GM19324 (cell line): ENCODE measurements at regions not wholly inside any gene's neighbourhood (a gene's known extent, or its start where the extent isn't known, plus 50 kb on each side); places are given as distances from the start of the nearest gene placed in this dataset.
"Not testable (repeated sequence)": the region's sequence is repeated elsewhere in the genome, so short reads cannot be mapped to it uniquely, and the experiment has no call there.

ENCODE experiments used
- ATAC-seq: cut with Tn5 transposase; IDR thresholded peaks from one replicate; pipeline ENCODE4 v1.9.1; 2021; ENCODE audit warnings: mild to moderate bottlenecking, moderate library complexity; ENCODE audit not compliant: unreplicated experiment, low FRiP score

DNA sequence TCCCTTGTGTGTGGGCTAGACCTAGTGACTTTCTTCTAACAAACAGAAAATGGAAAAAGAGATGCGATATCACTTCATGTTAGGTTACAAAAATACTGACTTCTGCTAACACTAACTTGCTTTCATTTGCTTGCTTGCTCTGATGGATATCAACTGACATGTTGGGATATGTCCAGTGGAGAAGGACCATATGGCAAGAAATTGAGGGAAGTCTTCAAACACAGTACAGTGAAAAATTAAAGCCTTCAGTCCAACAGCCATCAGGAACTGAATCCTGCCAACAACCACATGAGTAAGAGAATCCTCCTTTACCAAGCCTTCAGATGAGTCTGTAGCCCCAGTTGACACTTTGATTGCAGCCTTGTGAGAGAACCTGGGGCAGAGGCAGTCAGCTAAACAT lies 143.9 kb downstream of the MAIP1 start:
- ATAC-seq = no peak

GRCh38 chr2:200100027-200100426 lies 144.6 kb downstream of the MAIP1 start:
- no peak for ATAC-seq

DNA sequence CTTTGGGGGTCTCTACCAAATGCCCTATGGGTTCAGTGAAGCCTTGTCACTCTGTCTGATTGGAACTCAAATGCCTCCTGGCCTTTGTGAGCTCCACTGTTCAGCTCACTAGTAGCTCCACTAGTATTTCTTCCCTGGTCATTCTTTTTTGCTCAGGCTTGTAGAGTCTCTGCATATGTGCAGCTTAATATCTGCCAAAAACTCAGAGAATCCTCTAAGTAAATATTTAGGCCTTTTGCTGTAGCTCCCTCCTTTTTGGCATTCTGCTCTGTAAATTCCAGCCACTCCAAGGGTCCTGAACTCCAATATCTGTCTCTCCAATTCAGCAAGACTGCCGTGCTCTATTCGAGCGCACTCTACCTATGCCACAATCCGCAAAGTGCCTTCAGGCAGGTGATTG lies 146.5 kb downstream of the MAIP1 start:
- no peak for ATAC-seq

- ATAC-seq = no peak
Observed at GRCh38 chr2:200102971-200103370, 147.6 kb downstream of the MAIP1 start.

DNA sequence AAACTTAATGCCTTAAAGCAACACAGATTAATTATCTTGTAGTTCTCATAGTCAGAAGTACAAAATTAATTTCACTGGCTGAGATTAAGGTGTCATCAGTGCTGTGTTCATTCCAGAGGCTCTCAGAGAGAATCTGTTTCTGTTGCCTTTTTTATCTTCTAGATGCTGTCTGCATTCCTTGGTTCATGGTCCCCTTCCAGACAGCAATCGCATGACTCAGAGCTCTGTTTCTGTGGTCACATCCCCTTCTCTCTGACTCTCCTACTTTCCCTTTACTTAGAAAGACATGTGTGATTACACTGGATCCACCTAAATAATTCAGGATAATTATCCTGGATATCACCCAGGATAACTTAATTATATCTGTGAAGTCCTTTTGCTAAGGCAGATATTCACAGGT lies 148.6 kb downstream of the MAIP1 start:
- ATAC-seq = no peak

GRCh38 chr2:200107514-200108217 lies 152.3 kb downstream of the MAIP1 start:
- no peak for ATAC-seq

- no peak for ATAC-seq
Observed at GRCh38 chr2:200109421-200109820, 154.0 kb downstream of the MAIP1 start.

GRCh38 chr2:200110381-200110780 lies 155.0 kb downstream of the MAIP1 start:
- ATAC-seq = no peak

GRCh38 chr2:200113016-200113799 lies 157.8 kb downstream of the MAIP1 start:
- ATAC-seq = not testable (repeated sequence)

GRCh38 chr2:200119236-200119635 lies 163.9 kb downstream of the MAIP1 start:
- ATAC-seq = no peak

DNA sequence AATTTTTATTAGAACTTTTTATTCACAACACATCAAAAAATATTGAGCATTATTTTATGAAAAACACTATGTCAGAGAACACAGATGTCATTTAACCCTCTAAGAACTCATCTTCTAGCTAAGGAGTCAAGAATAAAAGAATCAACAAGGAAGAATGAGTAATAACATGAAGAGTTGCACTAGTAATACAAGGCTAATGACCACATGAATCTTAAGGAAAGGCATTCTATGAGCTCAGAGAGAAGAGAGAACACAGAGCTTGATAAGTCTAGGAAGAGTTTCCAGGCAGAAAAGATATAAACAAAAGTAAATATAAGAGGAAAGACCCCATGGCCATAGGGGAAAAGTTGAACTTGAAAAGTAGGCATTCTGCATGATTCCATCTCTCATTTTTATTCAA lies 166.5 kb downstream of the MAIP1 start:
- ATAC-seq = no peak

DNA sequence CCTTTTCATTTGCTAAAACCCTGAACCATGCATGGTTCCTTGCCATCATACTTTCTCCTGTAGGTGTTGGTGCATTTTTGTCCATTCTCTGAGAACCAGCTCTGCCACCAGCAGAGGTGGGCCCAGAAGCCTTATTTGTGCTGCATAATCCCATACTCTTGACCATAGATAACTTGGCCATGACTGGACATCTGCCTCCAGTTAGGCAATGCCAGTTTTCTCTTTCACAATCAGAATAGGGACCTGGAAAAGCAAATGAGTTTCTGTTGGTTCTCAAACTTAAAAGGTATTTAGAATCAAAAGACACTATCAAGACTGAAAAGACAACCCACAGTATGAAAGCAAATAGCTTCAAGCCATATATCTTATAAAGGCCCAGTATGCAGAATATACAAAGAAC lies 167.3 kb downstream of the MAIP1 start:
- ATAC-seq = no peak

DNA sequence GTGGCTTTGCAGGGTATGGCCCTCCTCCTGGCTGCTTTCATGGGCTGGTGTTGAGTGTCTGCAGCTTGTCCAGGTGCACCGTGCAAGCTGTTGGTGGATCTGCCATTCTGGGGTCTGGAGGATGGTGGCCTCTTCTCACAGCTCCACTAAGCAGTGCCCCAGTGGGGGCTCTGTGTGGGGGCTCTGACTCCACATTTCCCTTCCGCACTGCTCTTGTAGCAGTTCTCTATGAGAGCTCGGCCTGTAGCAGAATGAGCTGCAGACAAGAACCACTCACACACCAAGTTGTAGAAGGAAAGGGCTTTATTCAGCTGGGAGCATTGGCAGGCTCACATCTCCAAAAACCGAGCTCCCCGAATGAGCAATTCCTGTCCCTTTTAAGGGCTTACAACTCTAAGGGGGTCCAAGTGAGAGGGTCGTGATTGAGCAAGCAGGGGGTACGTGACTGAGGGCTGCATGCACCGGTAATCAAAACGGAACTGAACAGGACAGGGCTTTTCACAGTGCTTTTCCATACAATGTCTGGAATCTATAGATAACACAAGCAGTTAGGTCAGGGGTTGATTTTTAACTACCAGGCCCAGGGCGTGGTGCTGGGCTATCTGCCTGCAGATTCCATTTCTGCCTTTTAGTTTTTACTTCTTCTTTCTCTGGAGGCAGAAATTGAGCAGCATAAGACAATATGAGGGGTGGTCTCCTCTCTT lies 169.4 kb downstream of the MAIP1 start:
- not testable (repeated sequence) for ATAC-seq

DNA sequence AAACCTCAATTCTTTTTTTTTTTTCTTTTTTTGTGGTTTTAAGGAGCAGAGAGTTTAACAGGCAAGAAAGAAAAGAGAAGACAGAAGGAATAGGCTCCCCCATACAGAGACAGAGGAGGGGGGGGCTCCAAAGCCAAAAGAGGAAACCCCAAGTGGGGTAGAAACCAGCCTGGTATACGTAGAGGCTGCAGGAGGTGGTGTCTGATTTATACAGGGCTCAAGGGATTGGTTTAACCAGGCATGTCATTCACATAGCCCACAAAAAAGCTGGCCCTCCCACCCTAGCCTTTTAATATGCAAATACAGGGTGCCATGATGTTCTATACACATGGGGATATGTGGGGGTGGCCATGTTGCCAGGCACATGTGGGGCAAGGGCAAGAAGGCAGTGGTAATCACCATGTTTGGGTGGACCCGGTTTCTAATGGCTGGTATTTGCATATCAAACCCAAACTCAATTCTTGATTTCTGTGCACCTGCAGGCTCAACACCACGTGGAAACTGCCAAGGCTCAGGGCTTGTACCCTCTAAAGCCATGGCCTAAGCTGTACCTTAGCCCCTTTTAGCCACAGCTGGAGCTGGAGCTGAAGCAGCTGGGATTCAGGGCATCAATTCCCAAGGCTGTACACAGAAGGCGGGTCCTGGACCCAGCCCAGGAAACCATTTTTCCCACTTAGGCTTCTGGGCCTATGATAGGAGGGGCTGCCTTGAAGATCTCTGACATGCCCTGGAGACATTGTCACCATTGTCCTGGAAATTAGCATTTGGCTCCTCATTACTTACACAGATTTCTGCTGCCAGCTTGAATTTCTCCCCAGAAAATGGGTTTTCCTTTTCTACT lies 170.3 kb downstream of the MAIP1 start:
- ATAC-seq = no peak

- not testable (repeated sequence) for ATAC-seq
Observed at GRCh38 chr2:200126285-200126670, 170.9 kb downstream of the MAIP1 start.

DNA sequence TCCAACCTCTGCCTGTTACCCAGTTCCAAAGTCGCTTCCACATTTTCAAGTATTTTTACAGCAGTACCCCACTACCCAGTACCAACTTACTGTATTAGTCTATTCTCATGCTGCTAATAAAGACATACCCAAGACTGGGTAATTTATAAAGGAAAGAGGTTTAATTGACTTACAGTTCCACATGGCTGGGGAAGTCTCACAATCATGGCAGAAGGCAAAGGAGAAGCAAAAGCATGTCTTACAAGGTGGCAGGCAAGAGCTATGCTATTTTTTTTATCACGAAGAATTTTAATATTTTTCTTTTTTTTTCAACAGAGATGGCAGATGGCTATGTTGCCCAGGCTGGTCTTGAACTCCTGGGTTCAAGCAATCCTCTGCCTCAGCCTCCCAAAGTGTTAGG lies 171.3 kb downstream of the MAIP1 start:
- ATAC-seq = not testable (repeated sequence)

GRCh38 chr2:200127848-200128247 lies 172.5 kb downstream of the MAIP1 start:
- ATAC-seq = no peak

DNA sequence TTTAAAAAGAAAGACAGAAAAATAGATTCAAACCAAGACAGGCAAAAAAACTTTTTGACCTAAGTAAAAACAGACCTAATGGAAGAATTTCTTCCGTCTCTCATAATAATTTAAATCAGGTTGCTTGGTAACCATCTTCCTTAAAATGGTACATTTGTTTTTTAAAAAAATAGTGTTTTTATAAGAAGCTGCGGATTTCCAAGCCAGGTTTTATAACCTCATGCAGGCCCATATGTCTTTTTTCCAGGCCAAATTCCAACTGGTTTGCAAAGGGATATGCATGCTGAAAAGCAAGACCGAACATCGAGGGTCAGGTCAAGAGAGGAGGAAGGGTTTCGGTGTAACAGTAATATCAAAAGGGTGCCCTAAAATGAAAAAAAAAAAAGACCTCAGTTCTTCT lies 172.9 kb downstream of the MAIP1 start:
- no peak for ATAC-seq

GRCh38 chr2:200129721-200130462 lies 174.5 kb downstream of the MAIP1 start:
- ATAC-seq = no peak

DNA sequence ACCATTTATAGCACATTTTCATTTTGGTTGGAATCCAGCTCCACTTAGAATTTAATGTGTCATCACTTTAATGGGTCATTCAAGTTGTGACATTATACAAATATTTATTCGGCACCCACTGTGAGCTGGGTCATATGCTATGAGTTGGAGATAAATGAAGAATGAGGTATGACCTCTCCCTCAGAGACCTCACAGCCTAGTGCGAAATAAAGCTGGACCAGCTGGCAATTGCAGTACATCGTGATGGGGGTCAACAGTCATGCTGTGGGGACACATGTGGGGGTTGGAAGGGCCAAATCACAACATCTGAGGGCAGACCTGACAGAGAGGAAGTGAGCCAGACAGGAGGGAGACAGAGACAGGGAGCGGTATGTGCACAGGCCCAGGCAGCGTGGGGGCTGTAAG lies 175.4 kb downstream of the MAIP1 start:
- no peak for ATAC-seq
